Neuron (in vitro differentiated cells): ENCODE measurements at regions not wholly inside any gene's neighbourhood (a gene's known extent, or its start where the extent isn't known, plus 50 kb on each side); places are given as distances from the start of the nearest gene placed in this dataset.

Source experiments
- H2AFZ ChIP-seq: one replicate; pipeline ENCODE4 v1.6.1; 2013; ENCODE audit warnings: low read depth, mild to moderate bottlenecking, inconsistent platforms, low read length, moderate library complexity
- H3K27me3 ChIP-seq: one replicate; pipeline ENCODE4 v1.6.1; 2013; ENCODE audit warnings: low read length; ENCODE audit not compliant: insufficient read depth
- H3K36me3 ChIP-seq: one replicate; pipeline ENCODE4 v1.6.1; 2013; ENCODE audit warnings: low read length; ENCODE audit not compliant: insufficient read depth
- H3K4me1 ChIP-seq: one replicate; pipeline ENCODE4 v1.6.1; 2013; ENCODE audit warnings: low read length; ENCODE audit not compliant: insufficient read depth
- H3K4me3 ChIP-seq: 2 replicates; pipeline ENCODE4 v1.5.1; 2013; ENCODE audit warnings: mild to moderate bottlenecking, low read length, moderate library complexity
- H3K9me3 ChIP-seq: one replicate; pipeline ENCODE4 v1.6.1; 2013; ENCODE audit warnings: low read length

- H3K9me3 ChIP-seq: no peaks in the 10 kb centered on the region
- H2AFZ ChIP-seq: no peak overlapping the region
- H3K27me3 ChIP-seq: no peaks in the 10 kb centered on the region
- H3K4me3 ChIP-seq: no peak overlapping the region
- H3K36me3 ChIP-seq: no peaks in the 10 kb centered on the region
- H3K4me1 ChIP-seq: no peaks in the 10 kb centered on the region
These were observed 442.2 kb downstream of the PABPC4L start for GRCh38 chr4:133759428-133759827.

- H3K4me3 ChIP-seq: no peak overlapping the region
- H3K9me3 ChIP-seq: no peaks in the 10 kb centered on the region
- no peaks in the 10 kb centered on the region for H3K4me1 ChIP-seq
- no peaks in the 10 kb centered on the region for H3K36me3 ChIP-seq
- no peaks in the 10 kb centered on the region for H3K27me3 ChIP-seq
- H2AFZ ChIP-seq: no peak overlapping the region
These were observed 459.8 kb downstream of the PABPC4L start for GRCh38 chr4:133741766-133742165.

GRCh38 chr4:133720001-133720400, 481.6 kb downstream of the PABPC4L start:
- Histone ChIP-seq H3K4me1 (no peaks in the 10 kb centered on the region), H3K9me3 (no peaks in the 10 kb centered on the region), H3K27me3 (no peaks in the 10 kb centered on the region), H3K36me3 (no peaks in the 10 kb centered on the region), H2AFZ (no peak overlapping the region), H3K4me3 (no peak overlapping the region)

- no peak overlapping the region for H3K4me3 ChIP-seq
- H2AFZ ChIP-seq: no peak overlapping the region
- H3K36me3 ChIP-seq: no peaks in the 10 kb centered on the region
- H3K4me1 ChIP-seq: no peaks in the 10 kb centered on the region
- no peaks in the 10 kb centered on the region for H3K27me3 ChIP-seq
- no peaks in the 10 kb centered on the region for H3K9me3 ChIP-seq
These were observed 482.5 kb downstream of the PABPC4L start for GRCh38 chr4:133719098-133719497.

GRCh38 chr4:133714211-133714610, 487.4 kb downstream of the PABPC4L start:
- no peak overlapping the region for H3K4me3 ChIP-seq
- no peaks in the 10 kb centered on the region for H3K9me3 ChIP-seq
- H2AFZ ChIP-seq: no peak overlapping the region
- H3K4me1 ChIP-seq: peaks cover 8% of the 10 kb centered on the region
- no peaks in the 10 kb centered on the region for H3K36me3 ChIP-seq
- no peaks in the 10 kb centered on the region for H3K27me3 ChIP-seq

- no peaks in the 10 kb centered on the region for H3K9me3 ChIP-seq
- peaks cover 8% of the 10 kb centered on the region for H3K4me1 ChIP-seq
- H3K27me3 ChIP-seq: no peaks in the 10 kb centered on the region
- peak overlapping the region; percentile 84 for H2AFZ ChIP-seq
- no peaks in the 10 kb centered on the region for H3K36me3 ChIP-seq
- H3K4me3 ChIP-seq: no peak overlapping the region
These were observed 488.2 kb downstream of the PABPC4L start for GRCh38 chr4:133713340-133713739.

- Histone ChIP-seq H3K36me3 (no peaks in the 10 kb centered on the region), H3K4me1 (peaks cover 8% of the 10 kb centered on the region), H3K4me3 (no peak overlapping the region), H3K27me3 (no peaks in the 10 kb centered on the region), H3K9me3 (no peaks in the 10 kb centered on the region), H2AFZ (no peak overlapping the region)
These were observed 489.8 kb downstream of the PABPC4L start for GRCh38 chr4:133711817-133712216.

- Histone ChIP-seq H3K9me3 (no peaks in the 10 kb centered on the region), H3K4me3 (no peak overlapping the region), H3K27me3 (no peaks in the 10 kb centered on the region), H3K36me3 (no peaks in the 10 kb centered on the region), H2AFZ (peak overlapping the region; percentile 26), H3K4me1 (no peaks in the 10 kb centered on the region)
These were observed 507.2 kb downstream of the PABPC4L start for GRCh38 chr4:133694416-133694815.

- no peak overlapping the region for H3K4me3 ChIP-seq
- no peaks in the 10 kb centered on the region for H3K27me3 ChIP-seq
- H3K36me3 ChIP-seq: no peaks in the 10 kb centered on the region
- H3K4me1 ChIP-seq: no peaks in the 10 kb centered on the region
- no peak overlapping the region for H2AFZ ChIP-seq
- H3K9me3 ChIP-seq: peaks cover 5% of the 10 kb centered on the region
These were observed 517.6 kb downstream of the PABPC4L start for GRCh38 chr4:133683967-133684366.

- no peaks in the 10 kb centered on the region for H3K9me3 ChIP-seq
- H3K4me3 ChIP-seq: no peak overlapping the region
- H3K27me3 ChIP-seq: no peaks in the 10 kb centered on the region
- H3K36me3 ChIP-seq: no peaks in the 10 kb centered on the region
- no peak overlapping the region for H2AFZ ChIP-seq
- no peaks in the 10 kb centered on the region for H3K4me1 ChIP-seq
These were observed 519.2 kb downstream of the PCDH10 start for GRCh38 chr4:133668061-133668851.

GRCh38 chr4:133647206-133647605, 498.1 kb downstream of the PCDH10 start:
- H3K27me3 ChIP-seq: no peaks in the 10 kb centered on the region
- no peak overlapping the region for H3K4me3 ChIP-seq
- no peaks in the 10 kb centered on the region for H3K36me3 ChIP-seq
- H3K9me3 ChIP-seq: no peaks in the 10 kb centered on the region
- peaks cover 9% of the 10 kb centered on the region for H3K4me1 ChIP-seq
- no peak overlapping the region for H2AFZ ChIP-seq

GRCh38 chr4:133641191-133641590, 492.1 kb downstream of the PCDH10 start:
- peak overlapping the region; percentile 30 for H2AFZ ChIP-seq
- H3K27me3 ChIP-seq: no peaks in the 10 kb centered on the region
- peaks cover 11% of the 10 kb centered on the region for H3K4me1 ChIP-seq
- H3K4me3 ChIP-seq: no peak overlapping the region
- no peaks in the 10 kb centered on the region for H3K36me3 ChIP-seq
- H3K9me3 ChIP-seq: no peaks in the 10 kb centered on the region

- no peaks in the 10 kb centered on the region for H3K27me3 ChIP-seq
- no peak overlapping the region for H2AFZ ChIP-seq
- H3K4me3 ChIP-seq: no peak overlapping the region
- H3K36me3 ChIP-seq: no peaks in the 10 kb centered on the region
- H3K4me1 ChIP-seq: peaks cover 11% of the 10 kb centered on the region
- no peaks in the 10 kb centered on the region for H3K9me3 ChIP-seq
These were observed 489.7 kb downstream of the PCDH10 start for GRCh38 chr4:133638751-133639150.

- Histone ChIP-seq H3K4me1 (peaks cover 11% of the 10 kb centered on the region), H3K4me3 (no peak overlapping the region), H3K36me3 (no peaks in the 10 kb centered on the region), H3K27me3 (no peaks in the 10 kb centered on the region), H3K9me3 (no peaks in the 10 kb centered on the region), H2AFZ (no peak overlapping the region)
These were observed 488.1 kb downstream of the PCDH10 start for GRCh38 chr4:133637161-133637560.
